Trophoblast cell (in vitro differentiated cells and primary cell): ENCODE measurements at regions not wholly inside any gene's neighbourhood (a gene's known extent, or its start where the extent isn't known, plus 50 kb on each side); places are given as distances from the start of the nearest gene placed in this dataset.

Experiments
- DNase-seq, 2 donors: peaks; one replicate each; pipeline ENCODE4 v3.0.0-alpha.2; 2016
- H2AFZ ChIP-seq: 2 replicates; pipeline ENCODE4 v1.6.1; 2013; ENCODE audit warnings: low read length, moderate library complexity, mild to moderate bottlenecking; ENCODE audit not compliant: insufficient read depth, poor library complexity
- H2AK5ac ChIP-seq: 2 replicates; pipeline ENCODE4 v1.6.1; 2013; ENCODE audit warnings: mild to moderate bottlenecking, low read length
- H2BK120ac ChIP-seq: 2 replicates; pipeline ENCODE4 v1.6.1; 2013; ENCODE audit warnings: low read length, mild to moderate bottlenecking, moderate library complexity; ENCODE audit not compliant: insufficient read depth, poor library complexity
- H2BK12ac ChIP-seq: 2 replicates; pipeline ENCODE4 v1.6.1; 2013; ENCODE audit warnings: mild to moderate bottlenecking, low read length, moderate library complexity
- H2BK5ac ChIP-seq: 2 replicates; pipeline ENCODE4 v1.6.1; 2013; ENCODE audit warnings: low read length, low read depth, moderate library complexity, mild to moderate bottlenecking; ENCODE audit not compliant: poor library complexity
- H3K14ac ChIP-seq: 2 replicates; pipeline ENCODE4 v1.6.1; 2013; ENCODE audit warnings: mild to moderate bottlenecking, low read length
- H3K18ac ChIP-seq: 2 replicates; pipeline ENCODE4 v1.6.1; 2013; ENCODE audit warnings: mild to moderate bottlenecking, low read length
- H3K23ac ChIP-seq: 2 replicates; pipeline ENCODE4 v1.6.1; 2013; ENCODE audit warnings: low read length
- H3K27ac ChIP-seq: 2 replicates; pipeline ENCODE4 v1.5.1; 2013; ENCODE audit warnings: low read depth, mild to moderate bottlenecking, inconsistent platforms, low read length, moderate library complexity
- H3K27me3 ChIP-seq: 2 replicates; pipeline ENCODE4 v1.6.1; 2013; ENCODE audit warnings: inconsistent platforms, mild to moderate bottlenecking, low read length, moderate library complexity; ENCODE audit not compliant: insufficient read depth
- H3K36me3 ChIP-seq, 2 experiments: 1 replicate in 1 of 2; 2 replicates in 1 of 2; pipeline ENCODE4 v1.6.1; 2013; ENCODE audit warnings: low read length in 2 of 2, mild to moderate bottlenecking in 2 of 2, moderate library complexity in 1 of 2; ENCODE audit not compliant: insufficient read depth in 2 of 2, control insufficient read depth in 1 of 2
- H3K4ac ChIP-seq: 2 replicates; pipeline ENCODE4 v1.6.1; 2013; ENCODE audit warnings: low read depth, mild to moderate bottlenecking, low read length, moderate library complexity
- H3K4me1 ChIP-seq, 2 experiments: 1 replicate in 1 of 2; 2 replicates in 1 of 2; pipeline ENCODE4 v1.6.1; 2013; ENCODE audit warnings: low read length in 2 of 2, mild to moderate bottlenecking in 2 of 2, moderate library complexity in 1 of 2; ENCODE audit not compliant: insufficient read depth in 2 of 2, control insufficient read depth in 1 of 2
- H3K4me2 ChIP-seq: 2 replicates; pipeline ENCODE4 v1.6.1; 2013; ENCODE audit warnings: inconsistent platforms, mild to moderate bottlenecking, low read length, moderate library complexity
- H3K4me3 ChIP-seq: 2 replicates; pipeline ENCODE4 v1.5.1; 2013; ENCODE audit warnings: mild to moderate bottlenecking, low read depth, low read length, inconsistent platforms
- H3K79me1 ChIP-seq: one replicate; pipeline ENCODE4 v1.6.1; 2013; ENCODE audit warnings: low read length
- H3K79me2 ChIP-seq: 2 replicates; pipeline ENCODE4 v1.6.1; 2013; ENCODE audit warnings: low read length, mild to moderate bottlenecking; ENCODE audit not compliant: control insufficient read depth, insufficient read depth, poor library complexity
- H3K9ac ChIP-seq: 2 replicates; pipeline ENCODE4 v1.6.1; 2013; ENCODE audit warnings: mild to moderate bottlenecking, low read length
- H3K9me3 ChIP-seq: 2 replicates; pipeline ENCODE4 v1.6.1; 2013; ENCODE audit warnings: low read depth, mild to moderate bottlenecking, control low read depth, inconsistent platforms, low read length; ENCODE audit not compliant: insufficient read depth
- H4K12ac ChIP-seq: 2 replicates; pipeline ENCODE4 v1.6.1; 2013; ENCODE audit warnings: low read depth, mild to moderate bottlenecking, low read length, moderate library complexity
- H4K8ac ChIP-seq: 2 replicates; pipeline ENCODE4 v1.6.1; 2013; ENCODE audit warnings: low read depth, mild to moderate bottlenecking, low read length, moderate library complexity
- H4K91ac ChIP-seq: one replicate; pipeline ENCODE4 v1.6.1; 2013; ENCODE audit warnings: low read depth, mild to moderate bottlenecking, low read length, moderate library complexity
- WGBS: extraction: QIAGEN DNeasy Blood & Tissue Kit; methylation state at CpG from one replicate; pipeline ENCODE4 v1.1.7; 2013; ENCODE audit warnings: missing lambda C conversion rate; ENCODE audit not compliant: insufficient read length, insufficient coverage; ENCODE audit errors: extremely low coverage; 5-methylcytosine and 5-hydroxymethylcytosine counted together

- H2BK12ac ChIP-seq: peak overlapping the region; percentile 58
- peak overlapping the region; percentile 71 for H2AK5ac ChIP-seq
- peak overlapping the region; percentile 24 for H3K4ac ChIP-seq
- peak overlapping the region; percentile 75 for H2BK5ac ChIP-seq
- H4K91ac ChIP-seq: peak overlapping the region; percentile 69
- no peak overlapping the region for H3K9ac ChIP-seq
- peak overlapping the region; percentile 78 for H2BK120ac ChIP-seq
- no CpG with 5 or more reads among the region's 7 CpGs for WGBS
- H3K27ac ChIP-seq: peak overlapping the region; percentile 66
- H4K12ac ChIP-seq: peak overlapping the region; percentile 14
- peak overlapping the region; percentile 78 for H3K18ac ChIP-seq
- peak overlapping the region; percentile 54 for H4K8ac ChIP-seq
- no peak overlapping the region for H3K23ac ChIP-seq
- H3K79me2 ChIP-seq: peaks cover 5% of the 10 kb centered on the region
- peak overlapping the region; percentile 8 for H2AFZ ChIP-seq
- peaks cover 24 to 25% of the 10 kb centered on the region in 2 experiments for H3K4me1 ChIP-seq
- peak; percentile 31 to 59 for DNase-seq
- H3K79me1 ChIP-seq: peaks cover 17% of the 10 kb centered on the region
- no peak overlapping the region for H3K4me3 ChIP-seq
- peak overlapping the region; percentile 29 for H3K14ac ChIP-seq
- peak overlapping the region; percentile 38 for H3K4me2 ChIP-seq
- no peaks in the 10 kb centered on the region for H3K27me3 ChIP-seq
- H3K9me3 ChIP-seq: no peaks in the 10 kb centered on the region
- no peaks in the 10 kb centered on the region for H3K36me3 ChIP-seq
These were observed 104.9 kb upstream of the SOD1 start for GRCh38 chr21:31554511-31555022.

DNA sequence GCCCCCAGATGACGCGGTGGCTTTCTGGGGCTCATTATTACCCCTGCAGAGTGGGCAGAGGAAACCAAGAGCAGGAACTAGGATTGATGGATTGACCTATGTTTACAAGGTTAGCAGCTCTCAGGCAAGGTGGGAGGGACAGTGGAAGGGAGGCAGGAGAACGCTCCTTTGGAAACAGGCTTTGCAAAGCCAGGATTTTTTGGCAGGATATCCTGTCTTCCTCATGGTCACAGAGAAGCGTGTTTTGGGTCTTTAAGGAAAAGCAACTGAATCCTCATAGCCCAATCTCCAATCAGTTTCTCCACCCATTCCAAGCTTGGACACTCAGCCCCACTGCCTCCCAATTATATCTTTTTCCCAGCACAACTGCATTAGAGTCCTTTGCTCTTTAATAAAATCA is 105.6 kb upstream of the SOD1 start:
- Histone ChIP-seq H3K14ac (no peak overlapping the region), H4K8ac (no peak overlapping the region), H3K27me3 (no peaks in the 10 kb centered on the region), H2BK5ac (no peak overlapping the region), H3K9me3 (no peaks in the 10 kb centered on the region), H2AFZ (no peak overlapping the region), H2AK5ac (peak overlapping the region; percentile 12), H4K91ac (peak overlapping the region; percentile 4), H2BK12ac (peak overlapping the region; percentile 3), H3K4me2 (no peak overlapping the region), H3K4ac (no peak overlapping the region), H4K12ac (no peak overlapping the region), H2BK120ac (no peak overlapping the region), H3K79me1 (peaks cover 14% of the 10 kb centered on the region), H3K4me3 (no peak overlapping the region), H3K9ac (no peak overlapping the region), H3K27ac (peak overlapping the region; percentile 20), H3K36me3 (no peaks in the 10 kb centered on the region), H3K23ac (no peak overlapping the region), H3K18ac (no peak overlapping the region), H3K79me2 (peaks cover 5% of the 10 kb centered on the region), H3K4me1 (peaks cover 24 to 25% of the 10 kb centered on the region in 2 experiments)
- WGBS: no CpG with 5 or more reads among the region's 4 CpGs
- DNase-seq: no peak

GRCh38 chr21:31553461-31553860 is 106.0 kb upstream of the SOD1 start:
- H3K27me3 ChIP-seq: no peaks in the 10 kb centered on the region
- H3K27ac ChIP-seq: peak overlapping the region; percentile 20

GRCh38 chr21:31552826-31553225 is 106.7 kb upstream of the SOD1 start:
- H3K9ac ChIP-seq: no peak overlapping the region
- H3K23ac ChIP-seq: no peak overlapping the region
- H4K12ac ChIP-seq: no peak overlapping the region
- no peak overlapping the region for H3K27ac ChIP-seq
- peaks cover 3% of the 10 kb centered on the region for H3K79me2 ChIP-seq
- no peak overlapping the region for H3K18ac ChIP-seq
- no peak overlapping the region for H4K91ac ChIP-seq
- H2BK120ac ChIP-seq: no peak overlapping the region
- H3K4me1 ChIP-seq: peaks cover 24 to 25% of the 10 kb centered on the region in 2 experiments
- no CpG with 5 or more reads among the region's 3 CpGs for WGBS
- no peak overlapping the region for H3K4me3 ChIP-seq
- no peak overlapping the region for H2AFZ ChIP-seq
- H3K14ac ChIP-seq: no peak overlapping the region
- no peak for DNase-seq
- H4K8ac ChIP-seq: no peak overlapping the region
- no peak overlapping the region for H2BK12ac ChIP-seq
- no peaks in the 10 kb centered on the region for H3K36me3 ChIP-seq
- H3K4ac ChIP-seq: no peak overlapping the region
- H3K79me1 ChIP-seq: peaks cover 11% of the 10 kb centered on the region
- no peaks in the 10 kb centered on the region for H3K27me3 ChIP-seq
- no peak overlapping the region for H2AK5ac ChIP-seq
- no peak overlapping the region for H2BK5ac ChIP-seq
- H3K9me3 ChIP-seq: no peaks in the 10 kb centered on the region
- H3K4me2 ChIP-seq: no peak overlapping the region

More at GRCh38 chr21:31553461-31553860, 106.0 kb upstream of the SOD1 start:
- H2BK120ac ChIP-seq: no peak overlapping the region
- H3K9me3 ChIP-seq: no peaks in the 10 kb centered on the region
- no peak overlapping the region for H4K12ac ChIP-seq
- no peaks in the 10 kb centered on the region for H3K36me3 ChIP-seq
- peaks cover 5% of the 10 kb centered on the region for H3K79me2 ChIP-seq
- H3K23ac ChIP-seq: no peak overlapping the region
- peak overlapping the region; percentile 12 for H2AK5ac ChIP-seq
- DNase-seq: peak in 1 of 2 donors; percentile 62
- no peak overlapping the region for H3K18ac ChIP-seq
- H3K4ac ChIP-seq: peak overlapping the region; percentile 14
- H4K91ac ChIP-seq: peak overlapping the region; percentile 4
- peaks cover 24 to 25% of the 10 kb centered on the region in 2 experiments for H3K4me1 ChIP-seq
- H3K9ac ChIP-seq: no peak overlapping the region
- no peak overlapping the region for H2BK5ac ChIP-seq
- no peak overlapping the region for H3K4me3 ChIP-seq
- no peak overlapping the region for H3K4me2 ChIP-seq
- no peak overlapping the region for H4K8ac ChIP-seq
- no peak overlapping the region for H3K14ac ChIP-seq
- no peak overlapping the region for H2AFZ ChIP-seq
- no CpG with 5 or more reads among the region's 5 CpGs for WGBS
- H2BK12ac ChIP-seq: peak overlapping the region; percentile 3
- peaks cover 14% of the 10 kb centered on the region for H3K79me1 ChIP-seq
